ENCODE measurements at regions not wholly inside any gene's neighbourhood (a gene's known extent, or its start where the extent isn't known, plus 50 kb on each side); places are given as distances from the start of the nearest gene placed in this dataset.
A peak's percentile ranks its signal among the peaks of the same experiment; 100 is the strongest.

GRCh38 chr13:111051041-111051725, 63.9 kb upstream of the ARHGEF7 start:
- TF ChIP-seq CTCF (conservative IDR thresholded peaks at IDR 0.05; ENCODE audit: low read depth, low read length), result no peak
- DNase-seq (ENCODE audit: low read depth), result no peak
- H3K4me3 ChIP-seq (ENCODE audit: low read depth, low read length), result no peak overlapping the region

DNA sequence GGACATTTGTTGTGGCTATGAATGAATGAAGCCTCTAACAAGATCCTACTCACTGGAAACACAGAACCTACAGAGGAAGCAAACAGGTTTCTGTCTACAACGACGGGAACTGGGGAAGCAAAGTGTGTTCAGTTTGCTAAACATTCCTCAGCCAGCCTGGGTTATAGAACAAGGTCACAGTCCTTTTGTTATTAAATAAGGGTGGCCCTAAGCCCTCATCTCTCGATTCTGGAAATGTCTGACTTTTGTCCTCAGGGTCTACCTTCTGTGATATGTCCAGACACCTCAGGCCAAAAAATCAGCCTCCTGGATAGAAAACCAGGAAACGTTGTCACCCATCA, 64.6 kb upstream of the ARHGEF7 start:
- H3K4me3 ChIP-seq (ENCODE audit: low read depth, low read length), result no peak overlapping the region
- DNase-seq (ENCODE audit: low read depth), result no peak
- TF ChIP-seq CTCF (conservative IDR thresholded peaks at IDR 0.05; ENCODE audit: low read depth, low read length), result no peak

DNA sequence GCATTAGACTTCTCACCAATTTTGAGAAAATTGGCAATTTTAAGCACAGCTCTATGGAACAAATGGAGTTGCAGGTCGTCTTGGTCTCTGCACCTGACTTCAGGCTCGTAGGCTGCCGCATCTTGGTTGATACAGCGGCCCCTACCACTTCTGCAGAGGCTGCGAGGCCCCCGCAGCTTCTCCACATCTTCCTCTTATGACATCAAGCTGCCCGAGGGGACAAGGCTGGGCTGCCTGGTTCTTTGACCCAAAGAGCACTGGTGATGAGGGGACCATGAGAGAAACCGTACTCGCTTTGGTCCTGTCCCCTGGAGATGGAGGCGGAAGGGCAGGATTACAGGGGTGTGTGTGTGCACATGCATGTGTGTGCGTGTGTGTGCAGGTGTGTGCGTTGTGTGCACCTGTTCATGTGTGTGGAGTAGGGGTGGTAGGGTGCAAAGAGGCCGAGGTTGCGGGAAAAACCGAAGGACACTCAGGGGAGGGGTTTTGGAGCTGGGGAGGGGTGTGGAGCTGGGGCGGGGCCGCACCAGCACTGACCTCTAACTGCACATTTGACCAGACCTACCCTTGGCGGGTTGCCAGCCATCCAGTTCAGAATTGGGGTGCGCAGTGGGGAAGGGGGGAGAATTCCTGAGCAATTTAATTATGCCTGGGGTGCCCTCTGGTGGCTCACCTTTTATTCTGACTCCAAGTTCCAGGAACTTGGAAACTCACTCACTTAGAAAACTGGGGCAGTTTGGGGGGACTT, 65.1 kb upstream of the ARHGEF7 start:
- no peak overlapping the region for H3K4me3 ChIP-seq (ENCODE audit: low read depth, low read length)
- peak; percentile 64 for TF ChIP-seq CTCF (conservative IDR thresholded peaks at IDR 0.05; ENCODE audit: low read depth, low read length)
- DNase-seq (ENCODE audit: low read depth), result no peak

GRCh38 chr13:111048387-111048786, 66.7 kb upstream of the ARHGEF7 start:
- no peak for TF ChIP-seq CTCF (conservative IDR thresholded peaks at IDR 0.05; ENCODE audit: low read depth, low read length)
- DNase-seq (ENCODE audit: low read depth), result no peak
- H3K4me3 ChIP-seq (ENCODE audit: low read depth, low read length), result no peak overlapping the region

DNA sequence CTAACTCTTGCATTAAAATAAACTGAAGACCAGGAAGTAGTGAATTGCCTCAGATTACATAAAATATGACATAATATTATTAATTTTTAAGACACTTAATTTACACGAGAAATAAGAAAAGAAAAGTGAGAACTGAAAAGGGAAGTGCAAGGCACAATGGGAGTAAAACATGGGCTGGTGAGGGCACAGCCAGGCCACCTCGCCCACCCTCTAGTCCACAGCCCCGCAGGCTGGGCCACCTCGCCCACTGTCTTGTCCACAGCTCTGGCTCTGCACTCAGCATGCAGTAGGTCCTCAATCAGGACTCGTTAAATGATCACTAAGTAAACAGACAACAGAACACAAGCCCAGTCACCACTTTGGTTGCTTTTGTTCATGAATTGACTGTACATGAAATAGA, 67.8 kb upstream of the ARHGEF7 start:
- H3K4me3 ChIP-seq (ENCODE audit: low read depth, low read length), result no peak overlapping the region
- DNase-seq (ENCODE audit: low read depth), result no peak
- no peak for TF ChIP-seq CTCF (conservative IDR thresholded peaks at IDR 0.05; ENCODE audit: low read depth, low read length)

- TF ChIP-seq CTCF (conservative IDR thresholded peaks at IDR 0.05; ENCODE audit: low read depth, low read length), result peak; percentile 23
- no peak overlapping the region for H3K4me3 ChIP-seq (ENCODE audit: low read depth, low read length)
- DNase-seq (ENCODE audit: low read depth), result no peak
Measured at GRCh38 chr13:111046590-111047141, 68.4 kb upstream of the ARHGEF7 start.

Measured in epithelial cell of proximal tubule (primary cell).